Fibroblast of villous mesenchyme (primary cell): ENCODE measurements at regions not wholly inside any gene's neighbourhood (a gene's known extent, or its start where the extent isn't known, plus 50 kb on each side); places are given as distances from the start of the nearest gene placed in this dataset.

Experiments used
- DNase-seq: peaks from one replicate; pipeline ENCODE4 v3.0.0-alpha.2; 2010; ENCODE audit warnings: low read depth
- H3K4me3 ChIP-seq: 2 replicates; pipeline ENCODE4 v1.5.1; 2011; ENCODE audit warnings: low read depth, mild to moderate bottlenecking, low read length
- CTCF ChIP-seq: IDR thresholded peaks from 2 replicates; pipeline ENCODE4 v1.5.1; 2012; ENCODE audit warnings: low read depth, mild to moderate bottlenecking, low read length; ENCODE audit not compliant: insufficient read depth

DNA sequence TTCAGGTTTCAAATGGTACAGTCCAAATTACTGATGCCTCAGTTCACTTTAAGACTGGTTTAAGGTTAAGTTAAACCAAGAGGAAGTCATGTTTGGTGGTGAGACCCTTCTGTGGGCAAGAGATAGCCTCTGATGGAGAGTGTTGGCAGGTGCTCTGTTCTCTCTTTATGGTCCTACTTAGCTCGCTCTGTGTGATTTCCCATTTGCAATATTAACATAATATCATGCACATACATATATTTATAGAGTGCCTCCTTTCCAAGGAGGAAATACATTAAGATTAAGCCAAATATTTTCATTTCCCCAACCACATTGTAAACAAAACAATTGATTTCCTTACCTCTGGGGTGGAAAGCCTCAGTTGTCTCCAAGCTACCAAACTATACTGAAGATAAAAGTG is 222.4 kb downstream of the PIK3C3 start:
- no peak overlapping the region for H3K4me3 ChIP-seq
- no peak for TF ChIP-seq CTCF
- no peak for DNase-seq

- TF ChIP-seq CTCF: no peak
- no peak overlapping the region for H3K4me3 ChIP-seq
- DNase-seq: no peak
Measured at GRCh38 chr18:42178376-42179080, 223.5 kb downstream of the PIK3C3 start.

GRCh38 chr18:42179542-42180121 is 224.6 kb downstream of the PIK3C3 start:
- no peak for TF ChIP-seq CTCF
- H3K4me3 ChIP-seq: no peak overlapping the region
- DNase-seq: no peak

GRCh38 chr18:42181474-42181873 is 226.4 kb downstream of the PIK3C3 start:
- DNase-seq: no peak
- H3K4me3 ChIP-seq: no peak overlapping the region
- TF ChIP-seq CTCF: no peak

GRCh38 chr18:42182728-42183700 is 228.0 kb downstream of the PIK3C3 start:
- TF ChIP-seq CTCF: no peak
- DNase-seq: no peak
- H3K4me3 ChIP-seq: no peak overlapping the region

DNA sequence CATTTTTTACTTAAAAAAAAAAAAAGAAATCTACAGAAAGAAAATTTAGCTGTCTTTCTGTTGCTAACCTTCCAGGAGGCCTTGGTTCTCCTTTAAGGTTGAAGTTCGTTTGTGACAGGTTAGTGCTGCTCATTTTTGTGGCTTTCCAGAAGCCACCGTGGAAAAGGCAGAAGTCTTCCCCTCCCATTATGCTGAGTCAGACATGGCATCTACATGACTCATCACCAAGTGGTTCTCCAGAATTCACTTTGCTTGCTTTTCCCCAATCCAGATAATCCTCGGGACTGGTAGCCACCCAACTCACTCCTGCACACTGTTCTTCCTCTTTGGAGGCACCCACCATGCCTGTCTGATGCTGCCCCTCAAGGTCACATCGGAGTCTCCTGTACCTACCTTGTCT is 228.7 kb downstream of the PIK3C3 start:
- H3K4me3 ChIP-seq: no peak overlapping the region
- TF ChIP-seq CTCF: no peak
- peak; percentile 47 for DNase-seq
